NCI-H2196 (cell line): ENCODE measurements at regions not wholly inside any gene's neighbourhood (a gene's known extent, or its start where the extent isn't known, plus 50 kb on each side); places are given as distances from the start of the nearest gene placed in this dataset.

Experiments used
- DNase-seq: peaks from one replicate; lab custom pipeline; 2025; ENCODE audit not compliant: unreplicated experiment; lab: John Stamatoyannopoulos, UW

DNA sequence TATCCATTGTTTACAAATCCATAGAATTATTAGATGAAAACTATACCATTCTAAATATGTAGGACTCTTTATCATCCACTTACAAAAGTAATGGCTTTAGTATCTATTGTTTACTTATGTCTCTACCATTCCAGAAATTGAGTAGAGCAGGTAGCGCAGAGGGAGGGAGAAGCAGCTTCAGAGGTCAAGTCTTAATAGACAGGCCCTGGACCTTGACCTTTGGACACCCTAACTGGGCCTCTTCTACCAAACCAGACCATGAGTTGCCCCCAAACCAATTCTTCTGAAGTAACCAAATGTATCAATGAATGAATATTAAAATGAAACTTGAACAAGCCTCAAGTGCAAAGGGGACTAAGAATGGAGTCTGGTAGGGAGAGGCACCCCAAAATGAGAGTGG is 124.9 kb upstream of the ANKRD55 start:
- DNase-seq, result no peak

DNA sequence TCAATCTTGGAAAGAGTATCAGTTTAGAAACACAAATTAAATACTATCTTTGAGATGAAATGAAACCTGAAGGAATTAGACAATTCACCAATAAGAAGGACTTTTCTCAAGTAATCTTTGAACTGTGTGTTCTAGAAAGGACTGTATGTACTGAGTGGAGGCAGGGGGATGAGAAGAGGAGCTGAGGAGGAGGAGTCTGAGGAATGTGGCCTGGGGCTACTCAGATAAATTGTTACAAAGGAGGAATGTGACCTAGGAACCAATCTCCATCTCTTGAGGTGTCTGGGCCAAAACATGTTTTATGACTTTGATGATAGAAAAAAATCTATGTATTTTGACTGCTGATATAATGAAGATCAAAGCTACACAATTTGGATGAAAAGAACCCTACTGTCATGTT is 124.3 kb upstream of the ANKRD55 start:
- DNase-seq, result no peak

DNA sequence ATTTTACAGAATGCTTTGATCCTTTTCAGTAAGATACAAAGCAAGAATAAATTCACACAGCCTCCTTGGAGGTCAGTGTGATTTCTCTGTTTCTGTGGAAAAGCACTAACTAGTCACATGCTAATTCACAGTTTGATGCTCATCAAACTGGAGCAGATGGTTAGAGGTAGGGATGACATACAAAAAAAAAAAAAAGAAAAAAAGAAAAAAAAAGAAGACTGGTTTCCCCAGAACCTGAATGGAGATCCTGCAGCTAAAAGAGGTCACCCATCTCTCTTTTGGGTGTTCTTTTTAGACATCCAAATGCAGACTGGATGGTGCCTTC is 123.7 kb upstream of the ANKRD55 start:
- DNase-seq, result no peak

DNA sequence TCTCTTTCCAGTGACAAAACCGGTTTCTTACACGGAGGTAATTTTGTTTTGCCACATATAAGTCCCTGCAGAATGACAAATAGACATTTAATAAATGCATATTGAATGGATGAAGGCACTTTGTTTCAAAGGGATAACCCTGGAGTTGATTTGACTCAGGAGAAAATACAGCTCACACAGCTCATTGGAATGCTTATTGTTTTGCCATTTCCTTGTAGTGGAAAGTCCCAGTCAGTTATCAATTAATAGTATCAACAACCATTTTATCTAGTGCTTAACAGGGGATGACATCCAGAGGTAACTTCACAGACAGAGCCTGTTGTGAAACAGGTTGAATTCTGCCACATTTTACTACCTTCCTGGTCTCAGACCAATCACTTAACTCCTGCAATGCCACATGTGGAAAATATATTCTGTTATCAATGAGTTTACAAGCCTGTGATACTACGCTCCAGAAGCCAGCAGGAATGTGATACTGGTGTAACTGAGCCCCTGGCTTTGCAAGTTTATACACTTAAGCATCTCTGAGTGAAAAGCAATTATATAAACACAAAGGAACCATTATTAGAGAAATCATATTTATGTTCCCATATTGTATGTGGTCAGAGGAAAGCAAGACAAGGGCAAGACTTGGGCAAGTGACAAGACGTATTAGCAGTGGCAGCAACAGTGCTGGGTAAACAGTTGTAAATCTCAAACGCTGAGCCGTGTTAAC is 123.1 kb upstream of the ANKRD55 start:
- no peak for DNase-seq

DNA sequence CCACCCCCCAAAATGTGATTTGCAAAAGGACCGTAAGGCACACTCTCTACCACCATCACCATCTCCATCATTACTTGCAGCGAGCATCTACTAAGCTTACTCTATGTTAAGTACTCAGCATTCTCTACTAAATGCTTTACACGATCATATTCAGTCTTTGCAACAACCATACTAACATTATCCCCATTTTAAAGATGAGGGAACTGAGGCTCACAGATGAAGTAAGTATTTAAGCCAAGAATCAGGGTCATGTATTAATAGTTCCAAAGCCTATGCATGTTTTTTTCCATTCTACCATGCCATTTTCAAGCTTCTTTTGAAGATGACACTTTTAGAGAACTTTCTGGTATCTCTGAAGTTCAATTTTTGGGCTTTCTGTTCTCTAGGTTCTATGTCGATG is 121.7 kb upstream of the ANKRD55 start:
- no peak for DNase-seq

DNA sequence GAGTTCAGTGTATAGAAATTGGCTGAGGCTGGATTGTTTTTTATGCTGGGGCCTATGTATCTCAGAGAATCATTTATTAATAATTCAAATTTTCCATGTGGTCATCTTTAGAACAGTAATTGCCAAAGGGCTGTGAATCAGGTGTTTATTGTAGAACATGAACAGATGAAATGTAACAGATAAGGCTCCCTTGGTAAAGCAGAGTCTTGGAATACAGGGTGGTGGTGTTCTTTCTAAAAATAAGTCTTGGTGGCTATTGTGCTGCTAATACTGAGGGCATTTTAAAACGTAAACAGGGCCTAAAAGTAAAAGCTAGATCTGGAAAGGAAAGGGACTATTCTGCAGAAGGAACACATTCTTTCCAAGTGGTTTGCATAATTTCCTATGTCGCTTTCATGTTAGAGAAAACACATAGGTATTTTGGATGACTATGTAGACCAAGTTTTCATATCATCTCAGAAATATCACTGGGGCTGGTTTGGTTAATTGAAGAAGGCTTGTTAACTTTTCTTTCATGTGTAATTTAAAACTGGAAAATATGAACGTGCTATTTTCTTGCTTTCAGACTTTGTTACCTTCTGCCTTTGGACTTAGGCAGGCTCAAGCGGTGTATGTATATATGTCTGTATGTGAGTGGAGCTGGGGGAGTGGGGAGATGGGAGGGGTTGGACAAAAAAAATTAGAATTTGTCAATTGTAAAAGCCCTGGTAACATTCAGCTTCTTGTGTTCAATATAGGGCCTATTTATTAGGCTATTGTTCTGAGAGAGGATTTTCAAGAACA is 119.9 kb upstream of the ANKRD55 start:
- DNase-seq, result no peak

DNA sequence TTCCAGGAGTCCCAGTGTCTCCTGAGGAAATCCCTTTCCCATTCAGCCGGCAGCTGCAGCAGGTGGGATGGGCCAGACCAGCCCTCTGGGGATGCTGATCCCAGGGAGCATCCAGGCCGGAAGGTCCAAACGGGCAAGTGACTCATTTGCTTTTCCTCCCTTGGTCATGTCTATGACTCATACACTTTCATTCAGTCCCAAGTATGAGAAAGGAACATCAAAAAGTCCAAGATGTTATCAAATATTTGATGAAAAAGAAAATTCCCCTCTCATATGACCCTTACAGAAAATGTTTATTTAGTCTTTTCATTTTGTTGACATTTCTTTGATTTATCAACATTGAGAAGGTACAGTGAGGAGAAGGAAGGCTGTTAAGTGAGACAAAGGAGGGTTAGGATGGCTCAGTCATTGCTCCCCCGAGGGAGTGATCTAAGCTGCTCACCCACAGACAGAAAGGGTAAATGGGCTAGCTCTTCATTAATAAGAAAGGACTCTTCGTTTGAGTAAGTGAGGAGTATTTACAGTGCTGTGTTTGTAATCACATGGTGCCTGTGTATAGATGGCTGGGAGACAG is 117.6 kb upstream of the ANKRD55 start:
- no peak for DNase-seq

DNA sequence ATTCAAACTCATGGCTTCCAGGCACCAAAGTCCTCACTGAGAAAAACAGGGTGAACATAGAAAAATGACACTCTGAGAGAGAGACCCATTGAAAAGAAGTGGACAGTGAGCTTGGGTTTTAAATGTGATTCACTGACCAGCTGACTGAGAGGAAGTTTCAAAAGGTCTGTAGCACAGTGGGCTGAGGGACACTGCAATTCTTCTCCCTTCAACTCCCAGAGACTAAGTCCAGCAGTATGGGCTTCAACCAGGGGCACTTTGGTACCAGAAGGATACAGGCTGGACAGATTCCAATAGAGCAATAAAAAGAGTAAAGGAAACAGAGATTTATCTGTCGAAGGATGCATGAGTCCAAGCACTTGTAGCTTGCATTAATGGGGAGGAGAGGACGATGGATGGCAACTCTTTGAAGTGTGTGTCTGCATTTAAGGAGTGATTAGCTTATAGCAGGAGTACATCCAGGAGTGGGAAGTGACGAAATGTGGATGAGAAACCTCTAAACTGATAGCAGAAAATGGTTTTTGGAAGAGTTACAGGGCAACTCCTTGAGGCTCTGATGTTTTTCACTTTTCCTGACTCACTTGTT is 117.0 kb upstream of the ANKRD55 start:
- no peak for DNase-seq

DNA sequence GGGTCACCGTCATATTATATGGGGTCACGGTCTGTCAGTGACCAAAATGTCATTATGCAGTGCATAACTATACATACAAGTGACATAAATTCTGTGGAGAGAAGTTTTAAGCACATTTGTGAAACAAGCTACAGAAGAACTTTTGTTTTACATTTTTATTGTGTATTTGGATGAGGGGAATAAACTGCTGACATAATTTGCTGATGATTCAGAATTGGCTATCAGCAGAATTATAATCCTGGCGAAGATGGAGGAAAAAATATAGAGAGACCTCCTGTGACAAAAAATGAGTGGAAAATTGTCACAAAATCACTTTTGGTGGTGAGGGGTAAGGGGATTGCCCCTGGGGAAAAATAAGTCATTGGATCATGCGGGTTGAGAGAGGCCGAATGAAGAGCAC is 116.3 kb upstream of the ANKRD55 start:
- DNase-seq, result no peak

DNA sequence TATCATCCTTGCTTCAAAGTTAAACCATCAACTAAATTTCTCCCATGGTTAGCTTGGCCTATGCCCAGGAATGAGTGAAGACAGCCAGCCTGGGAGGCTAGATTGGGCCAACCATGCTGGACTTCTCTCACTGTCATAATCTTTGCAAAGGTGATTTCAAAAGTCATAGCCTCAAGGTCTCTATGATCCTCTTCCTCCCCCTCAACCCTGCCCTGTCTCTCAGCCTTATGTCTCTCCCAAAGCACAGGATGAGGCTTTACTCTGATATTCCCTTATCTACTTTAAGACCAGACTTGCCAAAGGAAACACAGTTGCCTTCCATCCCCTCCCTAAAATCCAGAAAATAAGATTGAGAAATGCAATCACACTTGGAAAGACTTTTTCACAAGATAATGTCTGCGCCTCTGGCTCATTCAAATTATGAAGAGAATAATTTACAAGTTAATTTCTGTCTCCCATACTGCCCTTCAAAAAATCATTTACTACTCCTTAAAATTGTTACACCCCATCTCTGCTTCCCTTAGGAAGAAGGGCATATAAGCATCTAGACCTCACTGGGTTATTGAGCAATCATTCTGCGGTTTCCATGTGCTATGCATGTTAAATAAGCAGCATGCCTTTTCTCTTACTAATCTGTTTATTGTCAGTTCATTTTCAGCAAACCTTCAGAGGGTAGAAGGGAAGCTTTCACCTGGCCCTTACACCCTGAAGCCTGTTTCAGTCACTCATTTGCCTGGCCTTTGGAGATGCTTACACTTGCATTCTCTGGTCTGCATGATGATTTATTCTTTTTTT is 113.8 kb upstream of the ANKRD55 start:
- no peak for DNase-seq

DNA sequence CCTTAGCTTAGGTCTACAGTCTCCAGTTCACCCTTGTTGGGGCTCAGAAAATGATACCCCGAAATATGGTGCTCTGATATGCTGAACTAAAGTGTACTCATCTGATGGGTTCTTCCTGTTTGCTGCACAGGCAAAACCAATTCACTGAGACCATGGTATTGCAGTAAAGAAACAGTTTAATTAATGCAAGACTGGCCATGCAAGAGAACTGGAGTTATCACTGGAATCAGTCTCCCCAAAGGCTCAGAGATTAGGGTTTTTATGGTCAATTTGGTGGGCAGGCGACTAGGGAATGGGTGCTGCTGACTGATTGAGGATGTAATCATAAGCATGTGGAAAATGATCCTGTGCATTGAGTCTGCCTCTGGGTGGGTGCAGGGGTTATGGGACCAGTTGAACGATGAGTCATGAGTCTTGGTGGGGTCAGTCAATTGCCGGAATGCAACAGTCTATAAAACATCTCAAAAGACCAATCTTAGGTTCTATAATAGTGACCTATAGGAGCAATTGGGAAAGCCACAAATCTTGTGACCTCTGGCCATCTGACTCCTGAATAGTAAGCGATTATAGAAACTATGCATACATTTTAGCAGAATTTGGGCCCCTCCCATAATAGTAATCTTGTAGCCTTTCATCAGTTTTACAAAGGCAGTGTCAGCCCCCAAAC is 113.0 kb upstream of the ANKRD55 start:
- no peak for DNase-seq

DNA sequence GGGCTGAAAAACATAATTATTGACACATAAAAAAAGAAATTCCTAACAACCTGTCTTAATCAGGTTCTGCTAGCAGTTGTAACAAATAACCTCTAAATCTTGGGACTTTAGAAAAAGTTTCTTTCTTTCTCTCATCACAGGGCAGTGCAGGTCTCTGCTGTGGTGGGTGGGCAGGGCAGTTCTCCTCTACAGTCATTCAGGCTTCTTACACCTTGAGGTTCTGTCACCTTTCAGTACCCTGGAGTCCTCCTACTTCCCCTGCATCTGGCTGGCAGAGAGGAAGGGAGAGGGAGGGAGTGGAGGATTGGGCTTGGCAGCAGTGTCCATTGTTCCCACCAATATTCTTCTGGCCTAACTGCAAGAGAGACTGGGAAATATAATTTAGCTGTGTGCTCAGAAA is 112.2 kb upstream of the ANKRD55 start:
- DNase-seq, result no peak

DNA sequence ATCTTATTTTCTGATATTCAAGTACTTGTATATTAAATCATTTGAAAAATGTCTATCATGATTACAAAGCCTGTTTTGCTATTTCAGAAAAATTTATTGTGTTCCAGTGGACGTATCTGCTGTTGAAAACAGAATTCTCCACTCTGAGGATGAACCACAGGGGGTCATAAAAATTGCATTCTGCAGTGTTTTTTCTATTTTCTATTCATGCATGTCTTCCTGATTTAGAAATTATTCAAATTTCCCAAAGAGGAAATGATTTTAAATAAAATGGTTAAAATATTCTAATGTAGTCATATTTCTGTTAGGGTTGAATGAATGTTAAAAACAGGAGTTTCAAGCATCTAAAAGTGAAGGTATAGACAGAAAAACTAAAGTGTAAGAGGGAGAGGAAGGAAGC is 111.5 kb upstream of the ANKRD55 start:
- no peak for DNase-seq

DNA sequence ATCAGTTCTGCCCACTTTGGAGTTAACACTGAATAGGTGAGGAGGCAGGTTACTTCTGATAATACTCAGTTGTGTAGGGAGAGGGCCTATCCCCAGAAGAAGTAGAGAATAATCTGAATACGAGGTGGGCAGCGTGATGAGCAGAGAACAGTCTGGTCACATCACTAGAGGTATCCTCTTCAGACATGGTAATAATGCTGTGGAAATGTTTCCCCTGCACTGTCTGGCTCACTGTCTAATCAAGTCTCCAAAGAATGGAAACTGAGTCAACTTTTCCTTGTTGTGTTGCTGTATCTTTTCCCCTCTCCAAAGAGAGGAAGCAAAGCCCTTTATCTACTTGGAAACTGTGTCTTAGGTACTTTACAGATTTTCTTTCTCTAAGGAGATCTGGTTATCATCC is 110.9 kb upstream of the ANKRD55 start:
- DNase-seq, result no peak

DNA sequence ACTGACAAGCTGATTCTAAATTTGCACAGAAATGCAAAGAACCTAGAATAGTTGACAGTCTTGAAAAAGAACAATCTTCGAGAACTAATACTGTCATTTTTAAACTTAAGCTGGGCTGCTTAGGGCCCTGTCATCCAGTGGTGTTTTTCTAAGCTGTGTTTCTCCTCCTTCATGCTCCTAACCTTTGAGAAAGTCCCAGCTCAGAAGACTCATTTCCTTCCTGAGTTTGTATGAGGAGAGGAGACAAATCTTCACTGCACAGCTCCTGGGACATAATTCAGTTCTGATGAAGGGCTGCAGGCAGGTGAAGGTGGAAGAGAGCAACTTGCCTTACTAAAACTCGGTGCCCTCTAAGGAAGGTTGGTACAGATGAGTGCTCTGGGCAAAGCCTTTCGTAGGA is 109.5 kb upstream of the ANKRD55 start:
- no peak for DNase-seq

DNA sequence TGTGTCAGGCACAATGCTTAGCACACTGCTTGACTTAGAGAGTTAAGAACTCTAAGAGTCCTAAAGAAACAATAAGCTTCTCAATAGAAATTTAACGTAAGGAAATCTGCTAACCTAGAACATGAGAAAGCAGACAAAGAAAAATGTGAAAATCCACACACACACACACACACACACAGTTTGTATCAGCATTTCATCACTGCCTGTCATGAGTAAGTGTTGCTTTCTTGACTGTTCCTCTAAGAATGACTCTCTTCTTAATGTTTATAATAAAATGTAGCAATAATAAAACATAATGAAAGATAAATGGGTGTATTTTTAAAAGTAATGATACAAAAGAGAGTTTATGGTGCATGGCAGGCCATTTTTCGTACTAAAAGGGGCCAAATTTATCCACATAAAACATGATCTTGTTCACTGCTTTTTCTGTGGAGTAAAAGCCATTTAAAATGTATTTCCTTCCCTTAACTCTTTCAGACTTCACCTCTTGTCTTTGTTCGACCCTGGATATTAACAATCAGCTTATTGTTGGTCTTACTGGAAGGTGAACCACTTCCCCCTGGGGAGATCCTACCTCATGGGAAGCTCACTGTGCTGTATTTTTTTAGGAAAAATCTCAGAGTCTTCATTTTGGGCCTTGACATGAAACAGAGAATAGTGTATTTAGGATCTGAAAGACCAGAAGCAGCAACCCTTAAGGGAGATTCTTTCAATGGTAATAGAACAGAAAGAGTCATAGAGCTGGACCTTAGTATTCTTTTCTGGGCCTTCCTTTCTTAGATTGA is 107.3 kb upstream of the ANKRD55 start:
- no peak for DNase-seq

DNA sequence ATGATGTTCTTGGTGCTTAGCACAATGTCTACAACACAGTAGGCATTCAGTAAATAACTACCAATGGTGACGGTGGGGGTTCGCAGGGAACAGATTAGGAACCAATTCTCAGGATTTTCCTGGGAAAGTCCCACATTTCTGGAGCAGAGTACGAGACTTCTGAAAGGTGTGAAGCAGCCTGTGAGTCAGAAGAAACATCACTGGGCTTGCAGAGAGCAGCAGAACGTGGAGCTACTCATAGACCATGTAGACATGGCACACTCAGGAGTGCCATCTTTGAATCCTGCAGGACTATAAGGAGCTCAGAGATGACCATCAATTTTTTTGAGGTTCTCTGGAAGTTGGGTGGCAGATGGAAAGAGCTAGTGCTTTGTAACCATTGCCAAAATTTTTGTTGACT is 106.6 kb upstream of the ANKRD55 start:
- no peak for DNase-seq

DNA sequence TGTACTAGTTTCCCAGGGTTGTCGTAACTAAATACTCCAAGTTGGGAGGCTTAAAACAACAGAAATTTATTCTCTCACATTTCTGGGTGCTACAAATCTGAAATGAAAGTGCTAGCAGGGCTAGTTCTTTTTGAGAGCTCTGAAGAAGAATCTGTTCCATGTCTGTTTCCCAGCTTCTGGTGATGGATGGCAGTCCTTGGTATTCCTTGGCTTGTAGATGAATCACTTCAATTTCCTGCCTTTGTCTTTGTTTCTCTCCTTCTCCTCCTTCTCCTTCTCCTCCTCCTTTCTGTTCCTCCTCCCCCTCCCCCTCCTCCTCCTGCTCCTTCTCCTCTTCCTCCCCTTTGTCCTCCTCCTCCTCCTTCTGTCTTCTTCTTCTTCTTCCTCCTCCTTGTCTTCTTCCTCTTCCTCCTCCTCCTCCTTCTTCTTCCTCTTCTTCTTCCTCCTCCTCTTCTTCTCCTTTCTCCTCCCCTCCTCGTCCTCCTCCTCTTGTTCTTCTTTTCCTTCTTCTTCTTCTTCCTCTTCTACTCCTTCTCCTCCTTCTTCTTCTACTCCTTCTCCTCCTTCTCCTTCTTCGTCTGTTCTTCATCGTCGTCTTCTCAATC is 104.7 kb upstream of the ANKRD55 start:
- no peak for DNase-seq

DNA sequence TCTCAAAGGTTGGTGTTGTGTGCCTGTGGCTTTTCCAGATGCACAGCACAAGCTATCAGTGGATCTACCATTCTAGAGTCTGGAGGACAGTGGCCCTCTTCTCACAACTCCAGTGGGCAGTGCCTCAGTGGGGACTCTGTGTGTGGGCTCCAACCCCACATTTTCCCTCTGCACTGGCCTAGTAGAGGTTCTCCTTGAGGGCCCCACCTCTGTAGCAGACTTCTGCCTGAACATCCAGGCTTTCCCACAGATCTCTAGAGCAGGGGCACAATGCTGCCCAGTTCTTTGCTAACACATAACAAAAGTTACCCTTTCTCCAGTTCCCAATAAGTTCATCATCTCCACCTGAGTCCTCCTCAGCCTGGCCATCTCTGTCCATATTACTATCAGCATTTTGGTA is 102.1 kb upstream of the ANKRD55 start:
- no peak for DNase-seq

DNA sequence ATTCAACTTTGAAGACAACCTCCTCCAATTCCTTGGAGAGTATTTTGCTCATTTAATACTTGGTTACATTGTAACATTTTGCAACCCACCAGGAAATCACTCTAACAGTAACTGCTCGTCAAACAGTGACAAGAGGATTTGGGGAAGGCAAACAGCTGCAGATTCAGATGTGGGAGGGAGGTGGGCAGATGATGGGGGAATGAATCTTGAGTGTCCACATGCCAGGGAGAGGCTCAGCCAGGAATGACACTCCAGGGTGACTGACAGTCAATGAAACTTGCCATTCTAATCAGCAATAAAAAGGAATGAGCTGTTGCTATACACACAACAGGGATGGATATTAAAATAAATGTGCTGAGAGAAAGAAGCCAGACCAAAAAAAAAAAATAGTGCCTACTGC is 97.7 kb upstream of the ANKRD55 start:
- DNase-seq, result no peak
